GM13977 (cell line): ENCODE measurements at regions not wholly inside any gene's neighbourhood (a gene's known extent, or its start where the extent isn't known, plus 50 kb on each side); places are given as distances from the start of the nearest gene placed in this dataset.

Experiments
- DNase-seq: peaks from one replicate; pipeline ENCODE4 v3.0.0; 2012; ENCODE audit warnings: low spot score
- CTCF ChIP-seq: IDR thresholded peaks from 2 replicates; pipeline ENCODE4 v1.5.1; 2012; ENCODE audit warnings: mild to moderate bottlenecking, control low read depth; ENCODE audit not compliant: insufficient read depth; ENCODE audit errors: extremely low read depth, missing control alignments
- in situ Hi-C: fragments of 300-500 bp; cut with MboI; formaldehyde crosslinking; loops from one replicate; pipeline ENCODE4 v1.12.0; 2022; ENCODE audit warnings: low sequenced_read_pairs, low pct_unique_long_range_greater_than_20kb, mixed read lengths, inconsistent platforms; ENCODE audit not compliant: unreplicated experiment

GRCh38 chr22:34743110-34743751 is 322.7 kb upstream of the ISX start:
- no peak for TF ChIP-seq CTCF
- in situ Hi-C loops = no loop called here
- no peak for DNase-seq

DNA sequence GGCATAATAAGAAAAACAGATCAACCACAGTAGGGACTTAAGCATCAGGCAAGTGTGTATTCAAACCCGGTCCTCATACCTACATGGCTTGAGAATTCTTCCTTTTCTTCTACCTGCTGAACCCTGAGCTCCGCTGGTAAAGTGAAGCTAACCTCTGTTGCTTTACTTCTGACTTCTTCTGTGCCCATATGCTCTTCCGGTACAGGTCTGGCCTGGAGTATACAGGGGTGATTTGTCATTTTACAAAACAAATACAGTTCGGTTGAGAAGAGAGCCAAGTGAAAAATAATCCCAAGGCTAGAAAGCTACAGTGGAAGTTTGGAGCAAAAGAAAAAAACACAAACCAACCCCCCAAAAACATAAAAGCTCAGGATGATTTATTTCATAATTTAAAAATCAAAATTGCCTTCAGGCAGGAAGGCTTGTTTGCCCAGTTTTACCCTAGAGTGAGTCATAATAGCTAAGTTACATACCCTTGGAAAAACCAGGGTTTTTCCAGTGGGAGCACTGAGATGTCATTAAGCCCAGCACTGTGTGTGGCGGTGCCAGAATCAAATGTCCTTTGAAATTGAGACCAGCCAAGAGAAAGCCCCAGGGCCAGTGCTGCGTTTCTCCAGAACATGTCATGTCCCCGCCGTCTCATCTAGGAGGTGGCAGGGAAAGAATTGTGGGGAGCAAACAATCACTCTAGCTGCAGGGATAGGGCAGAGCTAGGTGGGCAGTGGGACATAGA is 305.5 kb upstream of the ISX start:
- no peak for TF ChIP-seq CTCF
- no peak for DNase-seq
- in situ Hi-C loops = no loop called here

DNA sequence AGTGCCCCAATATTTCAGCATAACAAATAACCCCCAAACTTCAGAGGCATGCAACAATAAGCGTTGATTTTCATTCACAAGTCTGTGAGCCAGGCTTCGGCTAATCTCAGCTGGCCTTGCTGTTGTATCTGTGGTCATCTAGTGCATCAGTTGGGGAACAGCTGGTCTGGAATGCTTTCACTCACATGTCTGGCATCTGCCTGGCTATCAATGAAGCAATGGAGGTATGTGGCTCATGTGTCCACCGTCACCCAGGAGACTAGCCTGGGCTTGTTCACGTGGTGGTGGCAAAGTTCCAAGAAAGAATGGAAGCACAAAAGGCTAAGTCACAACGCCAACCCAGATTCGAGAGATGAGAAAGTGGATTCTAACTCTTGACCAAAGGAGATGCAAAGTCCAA is 304.8 kb upstream of the ISX start:
- no peak for DNase-seq
- in situ Hi-C loops = no loop called here
- no peak for TF ChIP-seq CTCF

DNA sequence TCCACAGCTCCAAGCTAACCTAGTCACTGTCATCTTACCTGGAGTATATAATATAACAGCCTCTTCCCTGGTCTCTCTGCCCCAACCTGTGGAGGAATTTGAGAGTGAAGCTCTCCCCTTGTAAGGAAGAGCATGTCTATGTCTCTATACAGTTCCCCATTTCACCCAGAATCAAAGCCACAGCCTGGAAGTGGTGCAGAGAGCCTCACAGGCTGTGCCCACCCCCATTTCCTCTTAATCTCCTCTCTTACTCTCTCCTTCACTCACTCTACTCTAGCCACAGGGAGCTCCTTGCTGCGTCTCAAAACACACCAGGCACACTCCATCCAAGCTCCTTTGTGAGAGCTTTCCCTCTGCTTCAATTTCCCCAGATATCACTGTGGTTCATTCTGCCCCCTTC is 302.5 kb upstream of the ISX start:
- DNase-seq = no peak
- in situ Hi-C loops = no loop called here

GRCh38 chr22:34765115-34765514 is 300.8 kb upstream of the ISX start:
- no peak for DNase-seq
- in situ Hi-C loops = no loop called here
- no peak for TF ChIP-seq CTCF

More for the DNA sequence above, 302.5 kb upstream of the ISX start:
- TF ChIP-seq CTCF = no peak

- no peak for TF ChIP-seq CTCF
- in situ Hi-C loops = no loop called here
- no peak for DNase-seq
Observed at GRCh38 chr22:34769361-34769760, 296.6 kb upstream of the ISX start.
